OCI-LY7 (cell line): ENCODE measurements at regions not wholly inside any gene's neighbourhood (a gene's known extent, or its start where the extent isn't known, plus 50 kb on each side); places are given as distances from the start of the nearest gene placed in this dataset.

ENCODE experiments used
- EZH2phosphoT487 ChIP-seq: fragments of 200-600 bp; sonication (generic); IDR thresholded peaks from 2 replicates; pipeline ENCODE4 v1.6.1; 2018; ENCODE audit warnings: low read depth, borderline replicate concordance, mild to moderate bottlenecking, mixed run types, antibody characterized with exemption, low read length, moderate library complexity, mixed read lengths
- TF ChIP-seq, protein P1 (sequence below): fragments of 200-600 bp; sonication (generic); conservative IDR thresholded peaks from 2 replicates; pipeline ENCODE4 v1.5.1; 2014; ENCODE audit warnings: mild to moderate bottlenecking, antibody characterized with exemption, low read length, moderate library complexity, mixed read lengths

DNA sequence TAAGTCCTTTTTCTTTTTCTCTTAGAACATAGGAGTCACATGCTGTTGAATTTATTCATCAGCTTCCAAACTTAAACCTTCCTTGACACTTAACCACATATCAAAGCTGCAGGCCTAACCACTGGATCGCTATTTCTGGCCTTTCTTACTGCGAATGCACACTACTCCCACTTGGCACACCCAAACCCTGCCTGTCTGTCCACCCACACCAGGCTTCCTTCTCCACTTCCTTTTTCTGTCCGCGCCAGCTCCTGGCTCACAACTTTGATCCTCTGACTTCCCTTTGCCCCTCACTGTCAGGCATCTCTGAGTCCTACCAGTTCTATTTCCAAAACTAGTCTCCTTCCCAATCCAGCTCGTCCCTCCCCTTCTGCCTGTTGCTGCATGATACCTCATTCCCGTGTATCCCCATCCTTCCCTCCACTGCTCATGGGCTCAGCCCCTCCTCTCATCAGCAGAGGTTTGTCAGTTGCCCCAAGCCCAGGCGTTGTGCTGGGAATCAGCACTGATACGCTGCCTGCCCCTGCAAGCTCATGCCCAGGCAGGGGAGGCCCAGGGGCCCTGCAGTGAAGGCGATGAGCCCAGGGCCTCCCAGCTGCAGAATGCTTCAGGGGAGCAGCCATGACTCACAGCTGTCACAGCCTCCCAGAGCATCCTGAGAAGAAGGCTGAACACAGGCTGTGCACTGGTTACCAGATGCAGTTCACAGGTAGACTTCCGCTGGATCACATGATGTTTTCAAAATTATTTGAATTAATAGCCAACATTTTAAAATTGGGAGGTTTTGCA lies 179.8 kb downstream of the KATNIP start:
- TF ChIP-seq, protein P1, sequence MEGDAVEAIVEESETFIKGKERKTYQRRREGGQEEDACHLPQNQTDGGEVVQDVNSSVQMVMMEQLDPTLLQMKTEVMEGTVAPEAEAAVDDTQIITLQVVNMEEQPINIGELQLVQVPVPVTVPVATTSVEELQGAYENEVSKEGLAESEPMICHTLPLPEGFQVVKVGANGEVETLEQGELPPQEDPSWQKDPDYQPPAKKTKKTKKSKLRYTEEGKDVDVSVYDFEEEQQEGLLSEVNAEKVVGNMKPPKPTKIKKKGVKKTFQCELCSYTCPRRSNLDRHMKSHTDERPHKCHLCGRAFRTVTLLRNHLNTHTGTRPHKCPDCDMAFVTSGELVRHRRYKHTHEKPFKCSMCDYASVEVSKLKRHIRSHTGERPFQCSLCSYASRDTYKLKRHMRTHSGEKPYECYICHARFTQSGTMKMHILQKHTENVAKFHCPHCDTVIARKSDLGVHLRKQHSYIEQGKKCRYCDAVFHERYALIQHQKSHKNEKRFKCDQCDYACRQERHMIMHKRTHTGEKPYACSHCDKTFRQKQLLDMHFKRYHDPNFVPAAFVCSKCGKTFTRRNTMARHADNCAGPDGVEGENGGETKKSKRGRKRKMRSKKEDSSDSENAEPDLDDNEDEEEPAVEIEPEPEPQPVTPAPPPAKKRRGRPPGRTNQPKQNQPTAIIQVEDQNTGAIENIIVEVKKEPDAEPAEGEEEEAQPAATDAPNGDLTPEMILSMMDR: no peak
- TF ChIP-seq EZH2phosphoT487: no peak
